ENCODE measurements at regions not wholly inside any gene's neighbourhood (a gene's known extent, or its start where the extent isn't known, plus 50 kb on each side); places are given as distances from the start of the nearest gene placed in this dataset.

- TF ChIP-seq, protein P1, sequence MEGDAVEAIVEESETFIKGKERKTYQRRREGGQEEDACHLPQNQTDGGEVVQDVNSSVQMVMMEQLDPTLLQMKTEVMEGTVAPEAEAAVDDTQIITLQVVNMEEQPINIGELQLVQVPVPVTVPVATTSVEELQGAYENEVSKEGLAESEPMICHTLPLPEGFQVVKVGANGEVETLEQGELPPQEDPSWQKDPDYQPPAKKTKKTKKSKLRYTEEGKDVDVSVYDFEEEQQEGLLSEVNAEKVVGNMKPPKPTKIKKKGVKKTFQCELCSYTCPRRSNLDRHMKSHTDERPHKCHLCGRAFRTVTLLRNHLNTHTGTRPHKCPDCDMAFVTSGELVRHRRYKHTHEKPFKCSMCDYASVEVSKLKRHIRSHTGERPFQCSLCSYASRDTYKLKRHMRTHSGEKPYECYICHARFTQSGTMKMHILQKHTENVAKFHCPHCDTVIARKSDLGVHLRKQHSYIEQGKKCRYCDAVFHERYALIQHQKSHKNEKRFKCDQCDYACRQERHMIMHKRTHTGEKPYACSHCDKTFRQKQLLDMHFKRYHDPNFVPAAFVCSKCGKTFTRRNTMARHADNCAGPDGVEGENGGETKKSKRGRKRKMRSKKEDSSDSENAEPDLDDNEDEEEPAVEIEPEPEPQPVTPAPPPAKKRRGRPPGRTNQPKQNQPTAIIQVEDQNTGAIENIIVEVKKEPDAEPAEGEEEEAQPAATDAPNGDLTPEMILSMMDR (IDR thresholded peaks at IDR 0.05; ENCODE audit: insufficient read depth, low read depth, low read length): no peak
- TF ChIP-seq EZH2 (IDR thresholded peaks at IDR 0.05; ENCODE audit: insufficient read depth, low read length): no peak
These were observed 51.5 kb upstream of the CNIH3 start for GRCh38 chr1:224564454-224565084.

All from astrocyte (in vitro differentiated cells and primary cell).